H1 (cell line): ENCODE measurements at regions not wholly inside any gene's neighbourhood (a gene's known extent, or its start where the extent isn't known, plus 50 kb on each side); places are given as distances from the start of the nearest gene placed in this dataset.
A peak's percentile ranks its signal among the peaks of the same experiment; 100 is the strongest.

Experiments
- CTCF ChIA-PET: fragments of 300-600 bp; sonication (Branson Sonifier 250); formaldehyde crosslinking; loops from one replicate; lab custom pipeline; 2021; ENCODE audit not compliant: partially characterized antibody; lab: Charles Lee
- POLR2A ChIA-PET: fragments of 300-600 bp; sonication (Branson Sonifier 250); formaldehyde crosslinking; loops from one replicate; lab custom pipeline; 2021; ENCODE audit warnings: inconsistent platforms; ENCODE audit not compliant: partially characterized antibody; lab: Charles Lee
- DNase-seq, 2 experiments: peaks; one replicate each; pipeline versions ENCODE4 v3.0.0 to v3.0.0-alpha.2; 2010 to 2022; ENCODE audit warnings: low spot score in 2 of 2, low read depth in 1 of 2, mixed read lengths in 1 of 2
- FAIRE-seq: peaks from 2 replicates; lab custom pipeline; 2011; peaks lifted over from hg19 to GRCh38; lab: Jason Lieb, UNC
- H2AFZ ChIP-seq: 2 replicates; pipeline ENCODE4 v1.8.1; 2012; ENCODE audit warnings: low read length, inconsistent platforms
- H2AK5ac ChIP-seq: 2 replicates; pipeline ENCODE4 v1.6.1; 2013; ENCODE audit warnings: low read depth, low read length
- H2BK120ac ChIP-seq: replicated peaks from 2 replicates; pipeline ENCODE3; 2013; ENCODE audit warnings: low read depth, low read length, inconsistent platforms
- H2BK12ac ChIP-seq: 2 replicates; pipeline ENCODE4 v1.6.1; 2013; ENCODE audit warnings: low read depth, low read length
- H2BK15ac ChIP-seq: 2 replicates; pipeline ENCODE4 v1.6.1; 2013; ENCODE audit warnings: low read length
- H2BK20ac ChIP-seq: 2 replicates; pipeline ENCODE4 v1.6.1; 2013; ENCODE audit warnings: low read length
- H2BK5ac ChIP-seq: 2 replicates; pipeline ENCODE4 v1.6.1; 2013; ENCODE audit warnings: low read depth, low read length
- H3K14ac ChIP-seq: 2 replicates; pipeline ENCODE4 v1.6.1; 2013; ENCODE audit warnings: inconsistent platforms; ENCODE audit not compliant: insufficient read length
- H3K18ac ChIP-seq: 2 replicates; pipeline ENCODE4 v1.6.1; 2013; ENCODE audit warnings: low read length; ENCODE audit errors: extremely low read depth
- H3K23ac ChIP-seq: 2 replicates; pipeline ENCODE4 v1.6.1; 2013; ENCODE audit warnings: inconsistent platforms; ENCODE audit not compliant: insufficient read length
- H3K23me2 ChIP-seq: 2 replicates; pipeline ENCODE4 v1.6.1; 2013; ENCODE audit warnings: low read depth, low read length
- H3K27ac ChIP-seq: 2 replicates; pipeline ENCODE4 v1.6.1; 2011; ENCODE audit warnings: low read depth, low read length, inconsistent platforms
- H3K27me3 ChIP-seq, 4 experiments: replicated peaks in 1 of 4; 1 replicate in 1 of 4; 2 replicates in 3 of 4; pipeline versions ENCODE4 v1.6.1 to v1.8.1; 2011 to 2013; ENCODE audit warnings: low read length in 3 of 4, mild to moderate bottlenecking in 3 of 4, inconsistent platforms in 2 of 4, mixed read lengths in 2 of 4, moderate library complexity in 1 of 4; ENCODE audit not compliant: control insufficient read depth in 3 of 4, insufficient read depth in 3 of 4; ENCODE audit errors: extremely low read depth in 1 of 4
- H3K36me3 ChIP-seq, 4 experiments: 2 replicates each; pipeline versions ENCODE4 v1.6.1 to v1.8.1; 2011 to 2013; ENCODE audit warnings: mild to moderate bottlenecking in 4 of 4, low read length in 3 of 4, moderate library complexity in 2 of 4, control low read depth in 1 of 4, inconsistent platforms in 1 of 4; ENCODE audit not compliant: insufficient read depth in 4 of 4, control insufficient read depth in 2 of 4
- H3K4ac ChIP-seq: replicated peaks from 2 replicates; pipeline ENCODE3; 2013; ENCODE audit warnings: low read length, low read depth, mixed read lengths, inconsistent platforms; ENCODE audit not compliant: insufficient read length
- H3K4me1 ChIP-seq, 4 experiments: replicated peaks in 1 of 4; 1 replicate in 1 of 4; 2 replicates in 3 of 4; pipeline versions ENCODE4 v1.6.1 to v1.8.1; 2011 to 2013; ENCODE audit warnings: low read length in 3 of 4, inconsistent platforms in 2 of 4, mixed read lengths in 1 of 4; ENCODE audit not compliant: insufficient read depth in 4 of 4, control insufficient read depth in 3 of 4
- H3K4me2 ChIP-seq, 2 experiments: 2 replicates each; pipeline versions ENCODE4 v1.6.1 to v1.8.1; 2011 to 2013; ENCODE audit warnings: low read depth in 2 of 2, low read length in 2 of 2, control low read depth in 1 of 2, inconsistent platforms in 1 of 2, mild to moderate bottlenecking in 1 of 2; ENCODE audit not compliant: insufficient read depth in 1 of 2
- H3K4me3 ChIP-seq, 4 experiments: fragments of 200-600, 300-600 bp in 1 of 4; sonication (generic), shearing (Covaris generic), sonication (Bioruptor Twin) in 1 of 4; 2 replicates each; pipeline versions ENCODE4 v1.5.1 to v1.8.1; 2011 to 2016; ENCODE audit warnings: low read length in 4 of 4, low read depth in 3 of 4, control low read depth in 2 of 4, inconsistent platforms in 2 of 4, mild to moderate bottlenecking in 2 of 4, mixed read lengths in 1 of 4, moderate library complexity in 1 of 4; ENCODE audit not compliant: insufficient read depth in 2 of 4; ENCODE audit errors: extremely low read depth in 1 of 4
- H3K56ac ChIP-seq: replicated peaks from 2 replicates; pipeline ENCODE3; 2013; ENCODE audit warnings: low read depth, mild to moderate bottlenecking, mixed read lengths, low read length, inconsistent platforms; ENCODE audit not compliant: insufficient read length
- H3K79me1 ChIP-seq: 2 replicates; pipeline ENCODE4 v1.6.1; 2013; ENCODE audit warnings: low read depth, low read length, control low read depth
- H3K79me2 ChIP-seq, 2 experiments: 2 replicates each; pipeline versions ENCODE4 v1.6.1 to v1.8.1; 2012 to 2013; ENCODE audit warnings: low read length in 2 of 2, mild to moderate bottlenecking in 2 of 2, inconsistent platforms in 1 of 2; ENCODE audit not compliant: insufficient read depth in 2 of 2, control insufficient read depth in 1 of 2
- H3K9ac ChIP-seq, 4 experiments: replicated peaks in 1 of 4; 1 replicate in 1 of 4; 2 replicates in 3 of 4; pipeline versions ENCODE4 v1.6.1 to v1.8.1; 2011 to 2013; ENCODE audit warnings: low read depth in 3 of 4, low read length in 3 of 4, control low read depth in 2 of 4, mild to moderate bottlenecking in 2 of 4, moderate library complexity in 2 of 4, inconsistent platforms in 1 of 4; ENCODE audit errors: extremely low read depth in 1 of 4
- H3K9me3 ChIP-seq, 2 experiments: 2 replicates each; pipeline versions ENCODE4 v1.6.1 to v1.8.1; 2012 to 2013; ENCODE audit warnings: mild to moderate bottlenecking in 2 of 2, moderate library complexity in 2 of 2, control low read depth in 1 of 2, inconsistent platforms in 1 of 2, low read depth in 1 of 2, low read length in 1 of 2, mixed read lengths in 1 of 2; ENCODE audit not compliant: insufficient read depth in 2 of 2
- H4K20me1 ChIP-seq, 2 experiments: replicated peaks in 1 of 2; 2 replicates each; pipeline versions ENCODE3 to v1.8.1; 2011 to 2013; ENCODE audit warnings: inconsistent platforms in 2 of 2, low read length in 2 of 2, mild to moderate bottlenecking in 1 of 2; ENCODE audit not compliant: insufficient read depth in 2 of 2, control insufficient read depth in 1 of 2
- H4K5ac ChIP-seq: 2 replicates; pipeline ENCODE4 v1.6.1; 2013; ENCODE audit warnings: low read length, low read depth, mixed read lengths, inconsistent platforms; ENCODE audit not compliant: insufficient read length
- H4K8ac ChIP-seq: 2 replicates; pipeline ENCODE4 v1.8.0; 2013; ENCODE audit warnings: mild to moderate bottlenecking, moderate library complexity, low read length, inconsistent platforms; ENCODE audit not compliant: insufficient read depth; ENCODE audit errors: extremely low read depth
- H4K91ac ChIP-seq: replicated peaks from 2 replicates; pipeline ENCODE3; 2013; ENCODE audit warnings: low read length, mixed read lengths, inconsistent platforms; ENCODE audit not compliant: insufficient read length
- CEBPB ChIP-seq: IDR thresholded peaks from 2 replicates; pipeline ENCODE4 v1.6.1; 2012; ENCODE audit warnings: low read depth, low read length
- HDAC6 ChIP-seq: IDR thresholded peaks from one replicate; pipeline ENCODE4 v1.7.1; 2012; ENCODE audit warnings: low read depth, mild to moderate bottlenecking, inconsistent platforms, low read length, moderate library complexity
- SIN3A ChIP-seq, 2 experiments: IDR thresholded peaks in 1 of 2; conservative IDR thresholded peaks in 1 of 2; 2 replicates each; pipeline ENCODE4 v1.6.1; 2011 to 2012; ENCODE audit warnings: low read length in 2 of 2, improper control_type of control experiment in 1 of 2, low read depth in 1 of 2, mild to moderate bottlenecking in 1 of 2
- WGBS, 2 experiments: shearing (Covaris generic) in 1 of 2; methylation state at CpG; one replicate each; pipeline versions ENCODE4 v1.1.6 to v1.1.7; 2013 to 2015; ENCODE audit warnings: low lambda C conversion rate in 2 of 2, mixed read lengths in 2 of 2, inconsistent platforms in 1 of 2, low coverage in 1 of 2, missing lambda C conversion rate in 1 of 2; ENCODE audit not compliant: insufficient replicate concordance in 2 of 2, insufficient coverage in 1 of 2, insufficient read length in 1 of 2; ENCODE audit errors: extremely low coverage in 1 of 2, missing lambda C conversion rate in 1 of 2; 5-methylcytosine and 5-hydroxymethylcytosine counted together

GRCh38 chr9:85142496-85142911, 473.0 kb downstream of the NTRK2 start:
- Histone ChIP-seq H3K9me3 (no peaks in the 10 kb centered on the region), H3K27ac (no peak overlapping the region), H3K23ac (no peak overlapping the region), H3K4ac (no peak overlapping the region), H3K14ac (no peak overlapping the region), H4K5ac (no peak overlapping the region), H3K18ac (no peak overlapping the region), H4K20me1 (no peaks in the 10 kb centered on the region), H3K4me1 (peaks cover 0 to 6% (median 0%) of the 10 kb centered on the region in 4 experiments; a peak in 1 of 7 replicates), H3K4me2 (no peak overlapping the region), H2AFZ (peak overlapping the region; percentile 51; the same call in 1 of the 2 replicates), H3K4me3 (no peak overlapping the region), H2BK15ac (no peak overlapping the region), H3K36me3 (no peaks in the 10 kb centered on the region), H3K23me2 (no peaks in the 10 kb centered on the region), H3K56ac (no peak overlapping the region), H2BK5ac (no peak overlapping the region), H3K79me1 (no peaks in the 10 kb centered on the region), H4K8ac (no peak overlapping the region), H2BK12ac (no peak overlapping the region), H2BK120ac (no peak overlapping the region), H4K91ac (no peak overlapping the region), H2BK20ac (no peak overlapping the region), H3K27me3 (no peaks in the 10 kb centered on the region), H3K9ac (no peak overlapping the region), H3K79me2 (no peaks in the 10 kb centered on the region), H2AK5ac (no peak overlapping the region)
- no peak for TF ChIP-seq HDAC6
- TF ChIP-seq CEBPB = no peak
- no peak for TF ChIP-seq SIN3A (conservative IDR thresholded peaks at IDR 0.05 in 1 of 2, IDR thresholded peaks at IDR 0.05 in 1 of 2; ENCODE audit: low read depth in 1 of 2, low read length in 2 of 2)
- WGBS, 2 experiments = 81% methylated on average over 4 of the region's 4 CpGs; no CpG with 5 or more reads in 1 of the 2 experiments
- ChIA-PET POLR2A (no interaction called here), CTCF (interaction anchor here (0.6 to 5.8 kb wide), 35 partner anchors 7 to 745 kb away, joined by 3 to 30 read pairs (median 4); no protein-coding TSS in a partner anchor)
- DNase-seq = no peak
- no peak for FAIRE-seq
